ENCODE measurements at regions not wholly inside any gene's neighbourhood (a gene's known extent, or its start where the extent isn't known, plus 50 kb on each side); places are given as distances from the start of the nearest gene placed in this dataset.

- no peak overlapping the region for H3K4me3 Mint-ChIP-seq
- H3K9me3 Mint-ChIP-seq = peaks cover 3% of the 10 kb centered on the region
- no peaks in the 10 kb centered on the region for H3K36me3 Mint-ChIP-seq (ENCODE audit: insufficient read depth)
- DNase-seq = no peak
- no peaks in the 10 kb centered on the region for H3K27me3 Mint-ChIP-seq (ENCODE audit: low read depth)
- ATAC-seq = no peak
- H3K4me1 Mint-ChIP-seq (ENCODE audit: low read depth) = no peaks in the 10 kb centered on the region
These were observed 515.9 kb upstream of the TBX3 start for GRCh38 chr12:115199831-115200230.

GRCh38 chr12:115194857-115195256 is 510.9 kb upstream of the TBX3 start:
- no peaks in the 10 kb centered on the region for H3K36me3 Mint-ChIP-seq (ENCODE audit: insufficient read depth)

GRCh38 chr12:115194448-115194847 is 510.5 kb upstream of the TBX3 start:
- no peaks in the 10 kb centered on the region for H3K4me1 Mint-ChIP-seq (ENCODE audit: low read depth)
- no peaks in the 10 kb centered on the region for H3K36me3 Mint-ChIP-seq (ENCODE audit: insufficient read depth)
- DNase-seq (no peak), ATAC-seq (no peak)
- no peaks in the 10 kb centered on the region for H3K27me3 Mint-ChIP-seq (ENCODE audit: low read depth)
- peaks cover 12% of the 10 kb centered on the region for H3K9me3 Mint-ChIP-seq
- no peak overlapping the region for H3K4me3 Mint-ChIP-seq

More at GRCh38 chr12:115194857-115195256, 510.9 kb upstream of the TBX3 start:
- Mint-ChIP-seq H3K4me1 (ENCODE audit: low read depth) (no peaks in the 10 kb centered on the region), H3K9me3 (peaks cover 8% of the 10 kb centered on the region), H3K4me3 (no peak overlapping the region), H3K27me3 (ENCODE audit: low read depth) (no peaks in the 10 kb centered on the region)
- DNase-seq = no peak
- no peak for ATAC-seq

GRCh38 chr12:115191342-115191741 is 507.4 kb upstream of the TBX3 start:
- Mint-ChIP-seq H3K4me1 (ENCODE audit: low read depth) (no peaks in the 10 kb centered on the region), H3K9me3 (peaks cover 13% of the 10 kb centered on the region), H3K36me3 (ENCODE audit: insufficient read depth) (no peaks in the 10 kb centered on the region), H3K27me3 (ENCODE audit: low read depth) (no peaks in the 10 kb centered on the region), H3K4me3 (no peak overlapping the region)
- ATAC-seq (no peak), DNase-seq (no peak)

- ATAC-seq = no peak
- no peak for DNase-seq
- Mint-ChIP-seq H3K4me3 (no peak overlapping the region), H3K4me1 (ENCODE audit: low read depth) (no peaks in the 10 kb centered on the region), H3K9me3 (peaks cover 13% of the 10 kb centered on the region), H3K27me3 (ENCODE audit: low read depth) (no peaks in the 10 kb centered on the region), H3K36me3 (ENCODE audit: insufficient read depth) (no peaks in the 10 kb centered on the region)
These were observed 506.2 kb upstream of the TBX3 start for GRCh38 chr12:115190010-115190770.

GRCh38 chr12:115185506-115185905 is 501.5 kb upstream of the TBX3 start:
- no peaks in the 10 kb centered on the region for H3K36me3 Mint-ChIP-seq (ENCODE audit: insufficient read depth)
- H3K27me3 Mint-ChIP-seq (ENCODE audit: low read depth) = no peaks in the 10 kb centered on the region
- H3K4me3 Mint-ChIP-seq = no peak overlapping the region
- ATAC-seq (no peak), DNase-seq (no peak)
- H3K4me1 Mint-ChIP-seq (ENCODE audit: low read depth) = no peaks in the 10 kb centered on the region
- H3K9me3 Mint-ChIP-seq = peaks cover 17% of the 10 kb centered on the region

GRCh38 chr12:115183752-115184151 is 499.8 kb upstream of the TBX3 start:
- H3K9me3 Mint-ChIP-seq = peaks cover 11% of the 10 kb centered on the region
- DNase-seq (no peak), ATAC-seq (no peak)
- no peaks in the 10 kb centered on the region for H3K36me3 Mint-ChIP-seq (ENCODE audit: insufficient read depth)
- no peak overlapping the region for H3K4me3 Mint-ChIP-seq
- no peaks in the 10 kb centered on the region for H3K27me3 Mint-ChIP-seq (ENCODE audit: low read depth)
- no peaks in the 10 kb centered on the region for H3K4me1 Mint-ChIP-seq (ENCODE audit: low read depth)

- H3K4me1 Mint-ChIP-seq (ENCODE audit: low read depth) = no peaks in the 10 kb centered on the region
- H3K27me3 Mint-ChIP-seq (ENCODE audit: low read depth) = no peaks in the 10 kb centered on the region
- H3K4me3 Mint-ChIP-seq = no peak overlapping the region
- DNase-seq = no peak
- H3K36me3 Mint-ChIP-seq (ENCODE audit: insufficient read depth) = no peaks in the 10 kb centered on the region
- ATAC-seq = no peak
- no peaks in the 10 kb centered on the region for H3K9me3 Mint-ChIP-seq
These were observed 493.9 kb upstream of the TBX3 start for GRCh38 chr12:115177899-115178298.

- DNase-seq (no peak), ATAC-seq (no peak)
- Mint-ChIP-seq H3K9me3 (no peaks in the 10 kb centered on the region), H3K4me1 (ENCODE audit: low read depth) (no peaks in the 10 kb centered on the region), H3K27me3 (ENCODE audit: low read depth) (no peaks in the 10 kb centered on the region), H3K36me3 (ENCODE audit: insufficient read depth) (no peaks in the 10 kb centered on the region), H3K4me3 (no peak overlapping the region)
These were observed 492.9 kb upstream of the TBX3 start for GRCh38 chr12:115176741-115177400.

- Mint-ChIP-seq H3K4me1 (ENCODE audit: low read depth) (no peaks in the 10 kb centered on the region), H3K27me3 (ENCODE audit: low read depth) (no peaks in the 10 kb centered on the region), H3K9me3 (no peaks in the 10 kb centered on the region), H3K4me3 (no peak overlapping the region), H3K36me3 (ENCODE audit: insufficient read depth) (no peaks in the 10 kb centered on the region)
- DNase-seq (no peak), ATAC-seq (no peak)
These were observed 490.9 kb upstream of the TBX3 start for GRCh38 chr12:115174920-115175319.

- no peaks in the 10 kb centered on the region for H3K36me3 Mint-ChIP-seq (ENCODE audit: insufficient read depth)
- no peaks in the 10 kb centered on the region for H3K4me1 Mint-ChIP-seq (ENCODE audit: low read depth)
- no peaks in the 10 kb centered on the region for H3K27me3 Mint-ChIP-seq (ENCODE audit: low read depth)
- no peak for ATAC-seq
- peaks cover 6% of the 10 kb centered on the region for H3K9me3 Mint-ChIP-seq
- no peak overlapping the region for H3K4me3 Mint-ChIP-seq
- no peak for DNase-seq
These were observed 488.5 kb upstream of the TBX3 start for GRCh38 chr12:115172521-115172920.

- Mint-ChIP-seq H3K4me1 (ENCODE audit: low read depth) (no peaks in the 10 kb centered on the region), H3K27me3 (ENCODE audit: low read depth) (no peaks in the 10 kb centered on the region), H3K36me3 (ENCODE audit: insufficient read depth) (no peaks in the 10 kb centered on the region), H3K9me3 (peaks cover 10% of the 10 kb centered on the region), H3K4me3 (no peak overlapping the region)
- no peak for DNase-seq
- ATAC-seq = no peak
These were observed 486.0 kb upstream of the TBX3 start for GRCh38 chr12:115169981-115170380.

GRCh38 chr12:115166698-115167315 is 482.8 kb upstream of the TBX3 start:
- no peaks in the 10 kb centered on the region for H3K4me1 Mint-ChIP-seq (ENCODE audit: low read depth)
- ATAC-seq (no peak), DNase-seq (no peak)
- no peak overlapping the region for H3K4me3 Mint-ChIP-seq
- peaks cover 10% of the 10 kb centered on the region for H3K9me3 Mint-ChIP-seq
- no peaks in the 10 kb centered on the region for H3K36me3 Mint-ChIP-seq (ENCODE audit: insufficient read depth)
- no peaks in the 10 kb centered on the region for H3K27me3 Mint-ChIP-seq (ENCODE audit: low read depth)

GRCh38 chr12:115163710-115164109 is 479.7 kb upstream of the TBX3 start:
- Mint-ChIP-seq H3K9me3 (peaks cover 10% of the 10 kb centered on the region), H3K4me3 (no peak overlapping the region), H3K4me1 (ENCODE audit: low read depth) (no peaks in the 10 kb centered on the region), H3K27me3 (ENCODE audit: low read depth) (no peaks in the 10 kb centered on the region), H3K36me3 (ENCODE audit: insufficient read depth) (no peaks in the 10 kb centered on the region)
- DNase-seq (no peak), ATAC-seq (no peak)
